GM21528 (cell line): ENCODE measurements at regions not wholly inside any gene's neighbourhood (a gene's known extent, or its start where the extent isn't known, plus 50 kb on each side); places are given as distances from the start of the nearest gene placed in this dataset.

Experiments used
- ATAC-seq: cut with Tn5 transposase; IDR thresholded peaks from one replicate; pipeline ENCODE4 v1.9.1; 2021; ENCODE audit warnings: mild to moderate bottlenecking, moderate library complexity; ENCODE audit not compliant: unreplicated experiment, low FRiP score

DNA sequence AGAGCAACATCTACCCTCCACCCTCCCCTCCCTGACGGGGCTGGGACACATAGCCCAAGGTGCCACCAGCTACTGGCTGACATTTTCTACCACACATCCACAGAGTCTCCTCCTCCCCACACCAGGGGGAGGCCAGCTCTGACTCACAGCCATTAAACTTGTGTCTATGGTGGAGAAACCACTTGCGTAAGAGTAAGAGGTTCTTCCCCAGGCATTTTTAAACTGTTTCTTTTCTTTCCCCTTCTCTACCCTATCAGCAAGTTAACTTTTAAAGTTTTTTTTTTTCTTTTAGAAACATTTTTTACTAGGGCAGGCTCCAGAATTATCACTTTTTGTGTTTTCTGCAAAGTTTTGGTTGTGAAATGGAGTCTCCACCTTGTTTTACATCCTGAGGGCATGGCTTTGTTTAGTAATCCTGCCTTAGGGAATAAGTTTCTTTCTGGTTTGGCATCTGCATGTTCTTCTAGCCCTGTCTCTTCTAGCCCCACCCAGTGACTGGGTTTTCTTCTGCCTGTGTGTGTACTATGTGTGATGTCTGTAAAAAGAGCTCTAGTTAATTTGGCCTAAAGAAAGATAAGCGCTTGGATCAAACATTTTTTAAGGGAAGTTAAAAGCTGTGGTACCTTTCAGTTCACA is 148.8 kb upstream of the GADL1 start:
- ATAC-seq: no peak

DNA sequence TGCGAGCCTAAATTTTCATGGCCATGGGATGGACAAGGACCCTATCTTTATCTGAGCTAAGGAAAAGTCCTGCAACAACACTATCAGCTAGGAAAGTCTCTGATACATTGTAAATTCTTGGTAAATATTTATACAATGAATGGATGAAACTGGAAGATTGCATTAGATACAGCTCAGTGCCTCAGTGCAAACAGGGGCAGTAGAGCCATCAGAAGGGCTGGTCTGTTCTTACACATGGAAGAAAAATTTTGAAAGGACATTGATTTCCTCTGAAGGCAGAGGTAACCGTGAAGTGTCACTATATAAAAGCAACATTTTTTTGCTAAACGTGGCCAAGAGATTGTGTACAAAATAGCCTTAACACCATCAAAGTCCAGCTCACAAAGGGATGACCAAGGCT is 153.2 kb upstream of the GADL1 start:
- ATAC-seq: no peak

DNA sequence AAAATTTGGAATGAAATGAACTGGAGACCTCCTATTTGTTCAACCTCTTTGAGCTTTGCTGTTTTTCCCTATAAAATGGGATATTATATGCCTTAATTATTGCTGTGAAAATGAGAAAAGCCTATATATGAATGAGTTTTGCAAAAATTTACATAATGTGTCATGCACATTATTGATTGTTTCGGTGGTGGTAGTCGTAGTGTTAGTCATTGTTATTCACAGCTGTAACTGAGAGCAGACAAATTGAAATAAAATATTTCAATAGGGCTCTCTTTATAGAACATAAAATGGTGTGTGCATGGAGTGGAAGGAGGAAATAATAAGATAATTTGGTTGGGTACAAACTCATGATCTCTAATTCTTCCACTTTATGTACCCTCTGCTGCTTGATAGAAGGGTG is 153.7 kb upstream of the GADL1 start:
- ATAC-seq: no peak

DNA sequence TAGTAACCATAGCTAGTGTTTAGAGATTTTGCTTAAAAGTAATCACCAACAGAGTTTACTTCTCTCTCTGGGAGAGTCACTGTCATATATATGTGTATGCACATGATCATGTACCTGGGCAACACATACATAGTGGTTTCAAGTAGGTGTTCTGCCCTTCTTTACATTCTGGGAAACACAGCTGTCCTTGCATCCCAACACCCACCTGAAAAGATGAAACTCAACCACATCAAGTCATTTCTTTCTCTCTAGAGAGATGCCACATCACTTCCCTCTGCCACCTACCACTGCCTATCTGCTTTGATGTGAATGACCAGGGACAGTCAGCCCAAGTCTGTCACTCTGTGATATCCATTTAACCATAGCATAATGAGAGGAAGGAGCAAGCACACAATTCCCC is 155.8 kb upstream of the GADL1 start:
- no peak for ATAC-seq

DNA sequence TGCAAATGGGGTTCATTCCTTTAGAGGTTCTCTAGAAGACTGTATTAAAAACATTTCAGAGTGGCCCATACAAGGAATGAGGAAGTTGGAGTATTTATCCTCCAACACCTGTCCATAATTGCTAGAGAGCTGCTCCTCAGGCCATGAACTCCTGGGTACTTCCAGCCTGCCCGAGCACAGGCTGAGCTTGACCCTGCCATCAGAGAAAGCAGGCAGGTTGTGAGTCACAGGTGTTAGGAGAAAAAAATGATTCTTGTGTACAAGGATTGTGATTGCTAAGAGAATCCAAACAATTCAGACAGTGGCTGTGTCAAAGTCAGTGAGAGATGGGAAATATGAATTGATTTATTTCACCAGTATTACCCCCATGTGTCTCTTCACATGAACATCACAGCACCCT is 156.8 kb upstream of the GADL1 start:
- no peak for ATAC-seq

DNA sequence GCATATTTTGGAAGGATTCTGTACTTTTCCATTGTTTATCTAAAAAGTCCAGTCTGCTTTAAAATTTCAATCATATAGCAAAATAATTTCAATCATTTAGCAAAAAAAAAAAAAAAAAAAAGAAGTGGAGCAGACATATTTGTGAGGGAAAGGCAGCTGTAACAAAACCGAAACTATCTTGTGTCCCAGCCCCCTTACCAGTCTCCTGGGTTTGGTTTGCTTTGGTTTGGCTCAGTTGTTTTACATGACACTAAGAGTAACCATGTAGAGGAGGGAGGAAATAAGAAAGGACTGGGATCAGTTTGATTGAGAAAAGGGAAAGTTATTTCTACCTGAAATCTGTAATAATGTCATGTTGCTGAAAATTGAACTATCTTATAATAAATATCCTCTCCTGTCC is 158.8 kb upstream of the GADL1 start:
- no peak for ATAC-seq

DNA sequence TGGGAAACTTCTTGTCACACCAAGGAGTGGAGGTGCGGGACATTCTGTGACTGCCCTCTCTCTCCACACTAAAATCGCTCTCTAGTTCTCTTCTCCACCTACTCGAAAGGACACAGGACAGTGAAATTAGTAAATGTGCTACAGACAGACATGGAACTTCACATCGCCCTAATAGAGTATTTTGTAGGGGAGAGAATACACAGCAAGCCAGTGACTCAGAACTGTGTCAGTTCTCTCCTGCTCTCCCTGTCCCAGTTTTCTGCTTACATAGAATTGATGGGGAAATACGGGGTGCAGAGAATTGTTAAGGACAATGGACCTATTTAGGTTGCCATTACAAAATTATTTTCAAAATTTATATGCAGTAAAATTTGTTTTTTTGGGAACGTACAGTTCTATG is 159.6 kb upstream of the GADL1 start:
- ATAC-seq: no peak

DNA sequence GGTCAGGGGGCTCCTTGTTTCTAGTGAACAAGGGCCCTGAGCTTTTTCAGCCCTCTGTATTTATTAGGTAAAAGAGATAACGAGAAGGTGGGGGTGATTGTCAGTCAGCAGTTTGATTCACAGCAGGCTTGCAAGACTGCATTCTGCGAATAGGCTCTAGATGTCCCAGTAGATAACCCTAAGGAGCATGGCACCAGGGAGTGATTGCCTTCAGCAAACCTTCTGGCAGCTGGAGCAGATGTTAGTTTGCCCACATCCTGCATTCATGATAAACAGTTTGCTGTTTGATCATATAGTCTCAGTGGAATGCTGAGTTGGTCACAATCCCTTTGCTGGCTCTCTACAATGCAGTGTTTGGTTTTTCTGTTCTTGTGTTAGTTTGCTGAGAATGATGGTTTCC is 161.3 kb upstream of the GADL1 start:
- no peak for ATAC-seq

DNA sequence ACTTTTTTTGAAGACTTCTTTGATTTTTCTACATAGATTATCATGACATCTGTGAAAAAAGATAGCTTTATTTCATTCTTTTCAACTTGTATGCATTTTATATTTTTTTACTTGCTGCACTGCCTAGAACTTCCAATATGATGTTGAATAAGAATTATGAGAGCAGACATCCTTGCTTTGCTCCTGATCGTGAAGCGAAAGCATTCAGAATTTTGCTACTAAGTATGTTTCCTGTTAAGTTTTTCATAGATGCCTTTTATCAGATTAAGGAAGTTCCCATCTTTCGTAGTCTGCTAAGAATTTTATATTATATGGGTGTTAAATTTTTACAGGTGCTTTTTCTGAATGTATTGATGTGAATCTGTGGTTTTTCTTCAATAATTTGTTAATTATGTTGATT is 163.4 kb upstream of the GADL1 start:
- no peak for ATAC-seq

DNA sequence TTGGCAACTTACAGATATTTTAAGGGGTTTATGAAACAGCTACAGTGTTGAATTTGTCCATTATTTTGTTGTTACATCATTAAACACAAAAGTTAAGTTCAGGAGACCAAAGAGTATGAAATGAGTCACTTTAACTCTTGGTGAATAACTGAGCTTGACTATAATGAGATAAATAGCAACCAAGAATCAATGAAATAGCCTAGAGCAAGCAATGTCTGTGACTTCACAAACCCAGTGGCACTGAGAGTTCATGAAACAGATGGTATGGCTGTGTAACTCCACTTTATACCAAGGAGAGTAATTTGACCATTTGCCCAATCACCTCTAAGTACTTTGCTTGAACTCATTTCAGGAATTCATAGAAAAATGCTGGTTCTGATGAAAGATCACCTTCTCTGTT is 169.6 kb upstream of the GADL1 start:
- ATAC-seq: no peak

DNA sequence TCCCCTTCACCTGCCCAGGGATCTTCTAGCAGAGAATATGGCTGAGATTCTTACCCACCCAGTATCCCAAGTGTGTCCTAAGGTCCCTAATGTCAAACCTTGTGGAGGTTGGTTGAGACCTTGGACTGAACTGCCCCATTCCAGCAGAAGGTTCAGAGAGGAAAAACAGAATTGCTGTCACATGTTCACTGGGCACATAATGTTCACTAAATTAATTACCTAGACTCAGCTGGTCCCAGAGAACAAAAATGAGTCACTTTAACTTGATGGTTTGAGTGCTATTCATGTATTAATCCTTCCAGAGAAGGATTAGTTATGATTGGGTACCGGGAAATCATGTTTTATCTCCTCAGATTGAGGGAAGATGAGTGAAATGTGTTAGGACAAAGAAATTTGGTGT is 171.3 kb upstream of the GADL1 start:
- ATAC-seq: no peak

DNA sequence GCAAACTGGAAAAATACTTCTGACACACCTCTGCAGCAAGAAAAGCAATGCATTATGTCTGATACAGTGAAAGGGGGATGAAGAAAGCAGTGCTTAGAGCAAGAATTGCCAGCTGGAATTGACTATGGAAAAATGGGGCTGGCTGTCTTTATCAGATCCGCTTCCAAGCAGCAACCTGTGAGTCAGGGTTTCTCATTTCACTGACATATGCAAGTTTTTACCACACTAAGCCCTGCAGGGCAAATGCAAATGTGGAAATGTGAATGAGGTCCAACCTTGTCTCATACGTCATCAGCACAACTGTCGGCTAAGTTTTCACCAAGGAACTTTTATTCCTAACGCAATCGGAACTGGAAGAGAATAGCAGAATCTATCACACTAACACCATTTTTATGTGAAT is 172.5 kb upstream of the GADL1 start:
- ATAC-seq: no peak

DNA sequence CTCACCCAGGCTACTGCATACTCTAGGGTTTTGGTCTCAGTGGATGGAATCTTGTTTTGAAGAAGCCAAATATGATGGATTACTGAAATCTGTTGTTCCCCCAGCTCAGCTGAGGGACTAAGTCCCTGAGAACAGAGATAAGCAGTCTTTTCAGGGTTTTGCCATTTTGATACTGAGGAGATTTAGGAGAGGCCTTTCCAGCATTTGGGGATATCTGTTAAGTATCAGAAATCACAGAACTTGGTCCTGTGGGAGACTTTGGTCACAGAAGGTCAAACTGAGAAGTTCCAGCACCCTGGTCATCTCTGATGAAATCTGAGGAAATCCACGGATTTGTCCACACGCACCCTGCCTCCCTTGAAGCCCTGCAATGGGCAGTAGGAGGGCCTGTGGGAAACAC is 181.0 kb upstream of the GADL1 start:
- ATAC-seq: no peak

DNA sequence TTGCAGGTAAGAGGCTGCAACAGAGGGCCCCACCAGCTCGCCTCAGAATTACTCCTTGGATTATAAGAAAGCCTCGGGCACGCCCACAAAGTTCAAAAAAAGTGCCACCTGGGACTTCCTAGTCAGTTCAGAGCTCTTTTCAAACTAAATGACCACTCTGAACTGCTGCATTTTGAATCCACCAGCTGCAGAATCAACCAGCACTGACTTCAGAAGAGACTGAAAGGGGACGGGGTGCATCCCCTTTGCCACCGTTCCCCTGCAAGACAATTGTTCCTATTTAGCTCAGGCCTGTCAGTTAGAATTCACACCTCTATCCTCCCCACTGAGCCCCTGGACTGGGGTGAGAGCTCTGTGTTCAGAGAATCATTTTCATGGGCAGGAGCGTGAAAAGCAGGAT is 181.4 kb upstream of the GADL1 start:
- no peak for ATAC-seq

DNA sequence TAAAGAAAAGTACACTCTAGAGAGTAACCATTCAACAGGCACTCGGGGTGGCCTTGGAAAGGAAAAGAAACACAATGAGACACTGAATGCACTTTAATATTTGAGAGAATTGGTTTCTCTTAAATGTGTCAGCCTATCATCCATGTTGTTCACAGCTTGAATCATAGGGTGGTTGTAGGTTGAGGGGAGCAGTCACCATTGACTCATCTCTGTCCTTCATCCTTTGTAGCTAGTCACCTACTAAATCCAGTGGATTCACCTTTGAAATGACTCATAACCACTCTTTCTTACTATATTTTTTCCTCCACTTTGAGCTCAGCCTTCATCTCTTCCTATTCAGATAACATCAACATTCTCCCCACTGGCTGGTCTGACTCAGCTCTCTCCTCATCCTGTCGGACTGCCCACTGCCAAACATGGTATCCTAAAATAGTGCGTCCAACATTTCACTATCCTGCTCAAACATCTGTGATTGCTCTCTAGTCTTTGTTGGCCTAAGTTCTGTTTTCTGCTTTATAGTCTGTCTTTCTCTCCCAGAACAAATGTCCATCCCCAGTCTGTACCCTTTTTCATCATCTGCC is 182.7 kb upstream of the GADL1 start:
- no peak for ATAC-seq

DNA sequence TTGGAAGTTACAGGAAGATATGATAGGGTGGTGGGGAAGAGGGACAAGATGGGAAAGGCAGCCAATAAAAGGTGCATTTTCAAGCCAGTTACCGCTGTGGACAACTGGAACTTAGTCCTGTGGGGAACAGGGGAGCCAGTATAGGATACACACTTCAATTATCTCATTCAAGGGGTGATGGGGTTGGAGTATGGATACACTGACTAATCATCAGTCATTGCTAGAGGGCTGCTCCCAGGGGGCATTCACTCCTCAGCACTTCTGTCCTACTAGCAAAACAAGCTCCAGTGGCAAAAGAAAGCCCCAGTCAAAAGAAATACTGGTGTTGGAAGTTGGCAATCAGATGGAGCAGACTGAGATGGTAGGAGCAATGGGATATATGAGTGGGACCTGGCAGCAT is 183.4 kb upstream of the GADL1 start:
- ATAC-seq: no peak

DNA sequence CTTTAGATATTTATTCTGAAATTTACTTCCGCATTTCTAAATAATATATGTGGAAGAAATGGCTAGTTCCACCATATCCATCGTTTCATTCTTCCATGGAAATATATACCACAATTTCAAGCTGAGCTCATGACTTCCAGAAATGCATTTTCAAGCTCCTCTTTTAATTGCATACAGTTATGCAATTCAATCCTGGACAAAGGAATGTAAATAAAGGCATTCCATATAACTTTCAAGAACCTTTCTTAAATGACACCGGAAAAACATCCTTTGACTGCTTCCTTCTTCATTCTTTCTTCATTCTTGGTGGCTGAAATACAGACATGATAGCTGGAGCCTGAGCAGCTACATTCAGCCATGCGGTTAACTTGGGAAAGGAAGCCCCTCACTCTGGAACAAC is 185.2 kb upstream of the GADL1 start:
- ATAC-seq: no peak

DNA sequence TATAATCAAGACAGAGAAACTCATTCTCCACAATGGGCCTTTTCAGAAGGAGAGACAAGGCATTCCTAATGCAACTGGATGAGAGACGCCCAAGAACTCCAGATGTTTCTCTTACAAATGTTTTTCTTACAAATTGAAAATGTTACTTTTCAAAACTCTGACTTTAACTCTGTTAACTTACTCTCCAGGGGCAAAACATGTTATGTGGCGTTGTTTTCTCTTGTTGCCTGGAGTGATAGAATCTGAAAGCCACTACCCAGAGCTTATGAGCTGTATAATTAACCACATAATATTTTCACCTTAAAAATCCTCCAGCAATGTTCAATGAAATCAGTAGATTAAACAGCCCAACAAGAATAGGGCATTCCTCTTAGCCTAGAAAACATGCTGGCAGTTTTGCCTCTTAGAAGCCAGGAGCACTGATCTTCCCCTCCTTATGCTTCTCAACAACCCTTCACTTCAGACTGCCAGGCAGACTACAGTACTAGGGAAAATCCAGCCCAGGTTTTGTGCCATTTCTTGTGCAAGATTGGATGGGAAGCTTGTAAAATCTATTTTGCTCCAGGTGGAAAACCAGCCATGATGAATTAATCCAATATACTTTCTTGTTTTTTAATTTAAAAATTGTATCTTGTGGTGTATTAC is 186.7 kb upstream of the GADL1 start:
- ATAC-seq: no peak

DNA sequence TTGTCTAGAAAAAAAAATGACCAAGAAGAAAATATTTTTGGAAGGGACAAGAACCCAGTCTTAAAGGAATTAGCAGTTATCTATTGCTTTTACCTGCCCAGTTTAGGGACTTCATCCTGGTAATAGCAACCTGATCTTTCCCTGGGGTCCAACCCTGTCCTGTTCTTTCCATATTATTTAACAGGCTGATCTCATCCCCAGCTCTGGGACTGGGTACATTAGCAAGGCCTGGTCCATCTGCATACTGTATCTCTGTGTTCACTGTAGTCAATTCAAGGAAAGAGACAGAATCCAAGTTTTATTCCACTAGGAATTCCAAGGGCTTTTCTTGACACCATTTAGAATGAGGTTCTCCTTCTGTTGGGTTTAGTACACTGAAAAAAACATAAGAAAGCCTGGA is 191.7 kb upstream of the GADL1 start:
- no peak for ATAC-seq

DNA sequence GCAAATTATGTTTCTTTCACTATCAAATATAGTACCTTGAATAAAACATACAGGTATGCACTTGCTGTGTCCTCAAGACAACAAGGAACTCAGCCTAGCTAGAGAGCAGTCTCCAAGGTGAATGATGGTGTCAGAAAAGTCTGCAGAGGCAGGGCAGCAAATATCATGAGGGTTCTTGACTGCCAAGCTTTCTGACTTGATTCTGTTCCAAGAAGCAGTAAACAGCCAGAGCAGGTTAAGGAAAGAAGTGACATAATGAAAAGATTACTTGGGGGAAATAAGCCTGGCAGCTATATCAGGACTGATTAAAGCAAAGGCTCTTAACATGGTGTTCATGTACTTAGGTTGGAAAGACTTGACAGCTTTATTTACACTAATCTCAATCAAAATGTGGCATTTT is 192.2 kb upstream of the GADL1 start:
- ATAC-seq: no peak

DNA sequence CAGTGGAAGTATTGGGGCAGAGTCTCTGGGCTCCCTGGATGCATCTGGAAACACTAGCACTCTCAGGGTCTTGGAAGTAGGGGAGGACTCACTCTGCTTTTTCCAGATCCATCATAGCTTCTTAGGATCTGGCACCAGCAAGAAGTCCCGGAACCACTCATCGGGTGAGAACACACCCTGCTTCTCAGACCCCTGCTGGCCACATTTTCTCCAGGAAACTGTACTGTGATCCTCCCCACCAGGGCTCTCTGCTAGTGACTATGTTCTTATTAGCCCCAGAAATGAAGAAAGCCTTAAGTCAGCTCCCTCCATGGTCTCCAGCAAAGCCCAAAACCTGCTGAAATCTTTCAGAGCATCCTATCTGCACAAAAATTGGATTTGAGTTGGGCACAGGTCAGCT is 197.3 kb upstream of the GADL1 start:
- ATAC-seq: no peak

DNA sequence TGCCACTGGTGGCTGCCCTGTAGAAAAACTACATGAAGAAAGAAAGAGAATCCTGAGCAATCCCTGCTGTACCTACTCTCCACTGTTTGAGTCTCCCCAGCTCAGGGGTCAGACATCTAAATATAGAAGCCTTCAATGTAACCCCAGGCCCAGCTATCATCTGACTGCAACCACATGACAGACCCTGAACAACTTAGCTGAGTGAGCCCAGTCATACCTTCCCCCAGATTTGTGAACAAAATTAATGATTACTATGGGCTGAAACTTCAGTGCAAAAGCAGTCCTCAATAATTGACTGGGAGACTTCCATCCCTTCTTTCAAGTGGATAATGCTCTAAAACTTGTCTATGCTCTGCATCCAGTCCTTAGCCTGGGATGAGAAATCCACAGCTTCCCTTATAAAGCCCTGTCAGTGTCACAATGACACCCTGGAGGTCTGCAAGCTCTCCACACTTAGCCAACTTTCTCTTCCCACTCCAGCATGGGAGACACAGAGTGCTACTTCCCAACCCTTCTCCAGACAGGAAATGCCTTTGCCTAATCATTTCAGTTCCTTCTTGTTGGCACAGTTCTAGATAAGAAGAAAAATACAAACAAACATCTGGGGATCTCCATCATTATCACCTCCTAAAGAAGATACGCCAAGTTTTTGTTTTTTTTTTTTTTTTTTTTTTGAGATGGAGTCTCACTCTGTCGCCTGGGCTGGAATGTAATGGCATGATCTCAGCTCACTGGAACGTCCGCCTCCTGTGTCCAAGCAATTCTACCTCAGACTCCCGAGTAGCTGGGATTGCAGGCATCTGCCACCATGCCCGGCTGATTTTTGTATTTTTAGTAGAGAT is 198.5 kb upstream of the GADL1 start:
- ATAC-seq: no peak
